ENCODE measurements at regions not wholly inside any gene's neighbourhood (a gene's known extent, or its start where the extent isn't known, plus 50 kb on each side); places are given as distances from the start of the nearest gene placed in this dataset.

GRCh38 chr11:11173316-11174025, 179.6 kb downstream of the CSNK2A3 start:
- DNase-seq (ENCODE audit: low read depth in 2 of 2), result no peak

- no peak for DNase-seq (ENCODE audit: low read depth in 2 of 2)
These were observed 181.2 kb downstream of the CSNK2A3 start for GRCh38 chr11:11171854-11172253.

- DNase-seq (ENCODE audit: low read depth in 2 of 2), result no peak
These were observed 181.8 kb downstream of the CSNK2A3 start for GRCh38 chr11:11171285-11171684.

- DNase-seq (ENCODE audit: low read depth in 2 of 2), result no peak
These were observed 182.5 kb downstream of the CSNK2A3 start for GRCh38 chr11:11170352-11171084.

- DNase-seq (ENCODE audit: low read depth in 2 of 2), result no peak
These were observed 183.2 kb downstream of the CSNK2A3 start for GRCh38 chr11:11169715-11170351.

GRCh38 chr11:11167806-11168205, 185.2 kb downstream of the CSNK2A3 start:
- DNase-seq (ENCODE audit: low read depth in 2 of 2), result no peak

- no peak for DNase-seq (ENCODE audit: low read depth in 2 of 2)
These were observed 188.7 kb downstream of the CSNK2A3 start for GRCh38 chr11:11164334-11164690.

GRCh38 chr11:11163669-11164333, 189.2 kb downstream of the CSNK2A3 start:
- DNase-seq (ENCODE audit: low read depth in 2 of 2), result no peak

- no peak for DNase-seq (ENCODE audit: low read depth in 2 of 2)
These were observed 189.8 kb downstream of the CSNK2A3 start for GRCh38 chr11:11163236-11163635.

GRCh38 chr11:11157185-11157584, 195.9 kb downstream of the CSNK2A3 start:
- DNase-seq (ENCODE audit: low read depth in 2 of 2), result no peak

GRCh38 chr11:11155962-11156815, 196.9 kb downstream of the CSNK2A3 start:
- DNase-seq (ENCODE audit: low read depth in 2 of 2), result no peak

GRCh38 chr11:11152877-11153276, 200.2 kb downstream of the CSNK2A3 start:
- DNase-seq (ENCODE audit: low read depth in 2 of 2), result no peak

- DNase-seq (ENCODE audit: low read depth in 2 of 2), result no peak
These were observed 203.2 kb downstream of the CSNK2A3 start for GRCh38 chr11:11149671-11150459.

- DNase-seq (ENCODE audit: low read depth in 2 of 2), result no peak
These were observed 204.5 kb downstream of the CSNK2A3 start for GRCh38 chr11:11148596-11148995.

- DNase-seq (ENCODE audit: low read depth in 2 of 2), result no peak
These were observed 204.9 kb downstream of the CSNK2A3 start for GRCh38 chr11:11148104-11148509.

- DNase-seq (ENCODE audit: low read depth in 2 of 2), result no peak
These were observed 206.2 kb downstream of the CSNK2A3 start for GRCh38 chr11:11146830-11147229.

- DNase-seq (ENCODE audit: low read depth in 2 of 2), result no peak
These were observed 209.2 kb downstream of the CSNK2A3 start for GRCh38 chr11:11143849-11144248.

- no peak for DNase-seq (ENCODE audit: low read depth in 2 of 2)
These were observed 210.6 kb downstream of the CSNK2A3 start for GRCh38 chr11:11142430-11142829.

GRCh38 chr11:11141065-11141464, 212.0 kb downstream of the CSNK2A3 start:
- DNase-seq (ENCODE audit: low read depth in 2 of 2), result no peak

GRCh38 chr11:11140510-11140909, 212.5 kb downstream of the CSNK2A3 start:
- no peak for DNase-seq (ENCODE audit: low read depth in 2 of 2)

GRCh38 chr11:11137339-11137738, 215.7 kb downstream of the CSNK2A3 start:
- no peak for DNase-seq (ENCODE audit: low read depth in 2 of 2)

Data from stimulated activated CD8-positive, alpha-beta memory T cell treated with anti-CD3 and anti-CD28 coated beads, Interleukin-15, amount 100 ng/mL, for 4 hours (primary cell).